Prostate gland (tissue), 2 donors: ENCODE measurements at regions not wholly inside any gene's neighbourhood (a gene's known extent, or its start where the extent isn't known, plus 50 kb on each side); places are given as distances from the start of the nearest gene placed in this dataset.

Experiments used
- POLR2A ChIP-seq: fragments of 450-650 bp; IDR thresholded peaks from one replicate; pipeline ENCODE4 v1.6.1; 2016; ENCODE audit warnings: antibody characterized with exemption, mild to moderate bottlenecking
- POLR2AphosphoS5 ChIP-seq: sonication (generic); formaldehyde crosslinking; IDR thresholded peaks from one replicate; pipeline ENCODE4 v1.6.1; 2017; ENCODE audit warnings: antibody characterized with exemption
- TF ChIP-seq, protein P1 (sequence below), 4 experiments: fragments of 200-600 bp in 2 of 4; fragments of 450-650 bp in 2 of 4; sonication (generic) in 2 of 4; IDR thresholded peaks; 1 replicate in 3 of 4; 2 replicates in 1 of 4; pipeline ENCODE4 v1.5.1; 2016 to 2019; ENCODE audit warnings: antibody characterized with exemption in 4 of 4, mild to moderate bottlenecking in 2 of 4, moderate library complexity in 2 of 4

DNA sequence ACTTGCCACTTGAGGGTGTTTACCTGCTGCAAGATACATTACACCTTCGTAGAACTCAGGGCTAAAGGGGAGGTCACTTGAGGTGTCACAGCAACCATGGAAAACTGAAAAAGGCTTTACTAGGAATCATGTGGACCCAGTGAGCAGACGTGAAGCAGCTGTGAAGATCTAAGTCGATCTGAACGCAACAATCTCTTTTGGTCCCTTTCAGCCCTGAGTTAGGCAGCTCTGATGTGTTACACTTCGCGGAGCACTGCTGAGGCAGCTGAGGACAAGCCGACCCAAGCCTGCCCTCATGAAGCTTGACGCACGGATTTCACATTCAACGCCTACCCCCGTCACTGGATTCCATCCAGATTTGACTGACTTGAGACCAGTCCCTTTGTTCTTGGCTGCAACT is 75.8 kb upstream of the NPAS2 start:
- TF ChIP-seq, protein P1, sequence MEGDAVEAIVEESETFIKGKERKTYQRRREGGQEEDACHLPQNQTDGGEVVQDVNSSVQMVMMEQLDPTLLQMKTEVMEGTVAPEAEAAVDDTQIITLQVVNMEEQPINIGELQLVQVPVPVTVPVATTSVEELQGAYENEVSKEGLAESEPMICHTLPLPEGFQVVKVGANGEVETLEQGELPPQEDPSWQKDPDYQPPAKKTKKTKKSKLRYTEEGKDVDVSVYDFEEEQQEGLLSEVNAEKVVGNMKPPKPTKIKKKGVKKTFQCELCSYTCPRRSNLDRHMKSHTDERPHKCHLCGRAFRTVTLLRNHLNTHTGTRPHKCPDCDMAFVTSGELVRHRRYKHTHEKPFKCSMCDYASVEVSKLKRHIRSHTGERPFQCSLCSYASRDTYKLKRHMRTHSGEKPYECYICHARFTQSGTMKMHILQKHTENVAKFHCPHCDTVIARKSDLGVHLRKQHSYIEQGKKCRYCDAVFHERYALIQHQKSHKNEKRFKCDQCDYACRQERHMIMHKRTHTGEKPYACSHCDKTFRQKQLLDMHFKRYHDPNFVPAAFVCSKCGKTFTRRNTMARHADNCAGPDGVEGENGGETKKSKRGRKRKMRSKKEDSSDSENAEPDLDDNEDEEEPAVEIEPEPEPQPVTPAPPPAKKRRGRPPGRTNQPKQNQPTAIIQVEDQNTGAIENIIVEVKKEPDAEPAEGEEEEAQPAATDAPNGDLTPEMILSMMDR (IDR thresholded peaks at IDR 0.05): no peak
- no peak for TF ChIP-seq POLR2A
- TF ChIP-seq POLR2AphosphoS5: no peak
